PFSK-1 (cell line): ENCODE measurements at regions not wholly inside any gene's neighbourhood (a gene's known extent, or its start where the extent isn't known, plus 50 kb on each side); places are given as distances from the start of the nearest gene placed in this dataset.

Experiments used
- POLR2AphosphoS5 ChIP-seq: IDR thresholded peaks from 2 replicates; pipeline ENCODE4 v1.6.1; 2012; ENCODE audit warnings: low read depth, mild to moderate bottlenecking, control low read depth, low read length, moderate library complexity
- SIN3A ChIP-seq: IDR thresholded peaks from 2 replicates; pipeline ENCODE4 v1.6.1; 2012; ENCODE audit warnings: mild to moderate bottlenecking, low read length, moderate library complexity, borderline replicate concordance; ENCODE audit not compliant: insufficient read depth
- TAF1 ChIP-seq: IDR thresholded peaks from 2 replicates; pipeline ENCODE4 v1.6.1; 2012; ENCODE audit warnings: low read length, control low read depth, borderline replicate concordance; ENCODE audit not compliant: insufficient read depth
- TF ChIP-seq, protein P1 (sequence below), 2 experiments: IDR thresholded peaks; 2 replicates each; pipeline versions ENCODE4 v1.6.1 to v1.8.0; 2011 to 2012; ENCODE audit warnings: low read depth in 2 of 2, low read length in 2 of 2, control low read depth in 1 of 2, inconsistent platforms in 1 of 2, mild to moderate bottlenecking in 1 of 2, moderate library complexity in 1 of 2; ENCODE audit not compliant: insufficient read depth in 1 of 2

DNA sequence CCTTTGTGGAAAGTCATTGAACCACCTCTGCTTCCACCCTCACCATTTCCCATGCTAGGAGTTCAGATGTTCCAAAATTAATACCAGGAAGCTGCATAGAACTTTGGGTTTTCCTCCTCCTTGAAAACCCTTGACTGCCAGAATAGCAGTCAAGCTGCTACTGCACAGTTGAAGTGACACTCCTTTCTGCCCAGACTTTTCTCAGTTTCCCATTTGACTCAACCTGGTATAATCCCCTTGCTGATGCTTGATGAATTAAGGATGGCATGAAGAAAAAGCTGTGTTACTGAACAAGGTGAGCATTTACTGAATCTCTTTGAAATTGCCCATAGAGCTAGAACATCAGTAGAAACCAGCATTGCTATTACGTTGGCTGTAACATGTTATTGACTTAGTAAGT, 286.0 kb downstream of the EDEM1 start:
- TF ChIP-seq POLR2AphosphoS5 (no peak), SIN3A (no peak), TAF1 (no peak)
- TF ChIP-seq, protein P1, sequence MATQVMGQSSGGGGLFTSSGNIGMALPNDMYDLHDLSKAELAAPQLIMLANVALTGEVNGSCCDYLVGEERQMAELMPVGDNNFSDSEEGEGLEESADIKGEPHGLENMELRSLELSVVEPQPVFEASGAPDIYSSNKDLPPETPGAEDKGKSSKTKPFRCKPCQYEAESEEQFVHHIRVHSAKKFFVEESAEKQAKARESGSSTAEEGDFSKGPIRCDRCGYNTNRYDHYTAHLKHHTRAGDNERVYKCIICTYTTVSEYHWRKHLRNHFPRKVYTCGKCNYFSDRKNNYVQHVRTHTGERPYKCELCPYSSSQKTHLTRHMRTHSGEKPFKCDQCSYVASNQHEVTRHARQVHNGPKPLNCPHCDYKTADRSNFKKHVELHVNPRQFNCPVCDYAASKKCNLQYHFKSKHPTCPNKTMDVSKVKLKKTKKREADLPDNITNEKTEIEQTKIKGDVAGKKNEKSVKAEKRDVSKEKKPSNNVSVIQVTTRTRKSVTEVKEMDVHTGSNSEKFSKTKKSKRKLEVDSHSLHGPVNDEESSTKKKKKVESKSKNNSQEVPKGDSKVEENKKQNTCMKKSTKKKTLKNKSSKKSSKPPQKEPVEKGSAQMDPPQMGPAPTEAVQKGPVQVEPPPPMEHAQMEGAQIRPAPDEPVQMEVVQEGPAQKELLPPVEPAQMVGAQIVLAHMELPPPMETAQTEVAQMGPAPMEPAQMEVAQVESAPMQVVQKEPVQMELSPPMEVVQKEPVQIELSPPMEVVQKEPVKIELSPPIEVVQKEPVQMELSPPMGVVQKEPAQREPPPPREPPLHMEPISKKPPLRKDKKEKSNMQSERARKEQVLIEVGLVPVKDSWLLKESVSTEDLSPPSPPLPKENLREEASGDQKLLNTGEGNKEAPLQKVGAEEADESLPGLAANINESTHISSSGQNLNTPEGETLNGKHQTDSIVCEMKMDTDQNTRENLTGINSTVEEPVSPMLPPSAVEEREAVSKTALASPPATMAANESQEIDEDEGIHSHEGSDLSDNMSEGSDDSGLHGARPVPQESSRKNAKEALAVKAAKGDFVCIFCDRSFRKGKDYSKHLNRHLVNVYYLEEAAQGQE (IDR thresholded peaks at IDR 0.05; ENCODE audit: insufficient read depth in 1 of 2, low read depth in 2 of 2, low read length in 2 of 2), result no peak
